Caco-2 (cell line): ENCODE measurements at regions not wholly inside any gene's neighbourhood (a gene's known extent, or its start where the extent isn't known, plus 50 kb on each side); places are given as distances from the start of the nearest gene placed in this dataset.
A peak's percentile ranks its signal among the peaks of the same experiment; 100 is the strongest.

Source experiments
- BruUV-seq: library from RNA; stranded (reverse); fragments of 400-500 nt; replicated peaks from 2 replicates; lab custom pipeline; 2021; lab: Mats Ljungman, UMichigan
- CTCF ChIA-PET: fragments of 300-600 bp; sonication (Branson Sonifier 250); formaldehyde crosslinking; loops from one replicate; lab custom pipeline; 2022; ENCODE audit warnings: antibody characterized with exemption; lab: Charles Lee
- POLR2A ChIA-PET: fragments of 300-600 bp; sonication (Branson Sonifier 250); formaldehyde crosslinking; loops from one replicate; lab custom pipeline; 2022; ENCODE audit warnings: antibody characterized with exemption; lab: Charles Lee
- DNase-seq, 2 experiments: peaks; one replicate each; pipeline versions ENCODE4 v3.0.0 to v3.0.0-alpha.2; 2020 to 2022
- H3K27me3 ChIP-seq: replicated peaks from 2 replicates; pipeline ENCODE4 v1.6.0; 2011; ENCODE audit warnings: low read length; ENCODE audit not compliant: control insufficient read depth, insufficient read depth
- H3K36me3 ChIP-seq: 2 replicates; pipeline ENCODE4 v1.5.1; 2011; ENCODE audit warnings: low read length; ENCODE audit not compliant: control insufficient read depth, insufficient read depth
- H3K4me1 ChIP-seq: fragments of 250-450 bp; sonication (Bioruptor Pico); 2 replicates; pipeline ENCODE4 v1.5.1; 2020; ENCODE audit warnings: mild to moderate bottlenecking
- H3K4me3 ChIP-seq: 2 replicates; pipeline ENCODE4 v1.5.1; 2011; ENCODE audit warnings: low read depth, mild to moderate bottlenecking, control low read depth, low read length
- H3K9me3 ChIP-seq: fragments of 250-450 bp; sonication (Bioruptor Pico); 2 replicates; pipeline ENCODE4 v1.5.1; 2020; ENCODE audit warnings: mild to moderate bottlenecking, moderate library complexity
- H3K27ac Mint-ChIP-seq: one replicate; pipeline ENCODE4 v1.8.0; 2022; ENCODE audit warnings: mixed read lengths; ENCODE audit not compliant: unreplicated experiment
- H3K27me3 Mint-ChIP-seq: one replicate; pipeline ENCODE4 v1.8.0; 2022; ENCODE audit warnings: mixed read lengths; ENCODE audit not compliant: insufficient read depth, unreplicated experiment
- H3K36me3 Mint-ChIP-seq: one replicate; pipeline ENCODE4 v1.8.0; 2022; ENCODE audit warnings: mild to moderate bottlenecking, mixed read lengths; ENCODE audit not compliant: insufficient read depth, unreplicated experiment
- H3K4me1 Mint-ChIP-seq: one replicate; pipeline ENCODE4 v1.8.0; 2022; ENCODE audit warnings: low read depth, mixed read lengths; ENCODE audit not compliant: unreplicated experiment
- H3K4me3 Mint-ChIP-seq: one replicate; pipeline ENCODE4 v1.8.0; 2022; ENCODE audit warnings: mild to moderate bottlenecking, moderate library complexity, mixed read lengths; ENCODE audit not compliant: unreplicated experiment
- H3K9me3 Mint-ChIP-seq: one replicate; pipeline ENCODE4 v1.8.0; 2022; ENCODE audit warnings: mixed read lengths; ENCODE audit not compliant: unreplicated experiment
- CTCF ChIP-seq, 2 experiments: fragments of 200-600 bp in 1 of 2; IDR thresholded peaks; 1 replicate in 1 of 2; 2 replicates in 1 of 2; pipeline versions ENCODE4 v1.5.1 to v1.8.0; 2011 to 2022; ENCODE audit warnings: antibody characterized with exemption in 1 of 2, control low read depth in 1 of 2, inconsistent platforms in 1 of 2, low read depth in 1 of 2, low read length in 1 of 2, mild to moderate bottlenecking in 1 of 2, moderate library complexity in 1 of 2; ENCODE audit not compliant: insufficient read depth in 1 of 2, severe bottlenecking in 1 of 2, unreplicated experiment in 1 of 2
- intact Hi-C: fragments of 100-400 bp; cut with micrococcal nuclease; formaldehyde crosslinking; loops from one replicate; pipeline ENCODE4 v1.10.0; 2022; ENCODE audit not compliant: unreplicated experiment

DNA sequence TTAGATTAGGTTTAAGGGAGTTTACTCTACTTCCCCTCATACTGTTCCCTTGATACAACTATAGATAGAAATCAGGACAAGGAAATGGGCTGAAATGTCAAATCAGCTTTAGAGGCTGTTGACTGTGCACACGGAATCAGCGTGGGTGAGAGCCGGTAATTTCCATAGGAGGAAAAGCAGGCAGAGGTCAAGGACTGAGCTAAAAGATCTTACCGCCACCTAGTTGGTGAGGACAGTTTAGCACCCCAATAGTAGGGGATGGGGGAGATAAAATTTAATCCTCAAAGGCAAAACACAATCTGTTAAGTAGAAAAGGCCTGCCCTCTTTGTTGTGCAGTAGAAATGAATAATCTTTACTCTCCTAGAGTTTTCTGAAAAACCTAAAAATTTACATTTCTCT is 1154.5 kb upstream of the CHAC2 start:
- no TSS peak for BruUV-seq
- H3K4me1 ChIP-seq: no peaks in the 10 kb centered on the region
- Mint-ChIP-seq H3K4me1 (no peaks in the 10 kb centered on the region), H3K4me3 (no peak overlapping the region), H3K27ac (no peak overlapping the region), H3K36me3 (no peaks in the 10 kb centered on the region), H3K9me3 (no peaks in the 10 kb centered on the region), H3K27me3 (no peaks in the 10 kb centered on the region)
- ChIA-PET CTCF (interaction anchor here (0.6 kb wide), 1 partner anchor 1058 kb away, joined by 4 read pairs; no protein-coding TSS in a partner anchor), POLR2A (no interaction called here)
- peak in 1 of 2 experiments; percentile 18 for DNase-seq
- intact Hi-C loops: loop anchor here (1.0 kb wide), 1 partner anchor 197 kb away; no protein-coding TSS in a partner anchor
- no peak overlapping the region for H3K4me3 ChIP-seq
- peak; percentile 28 to 33 for TF ChIP-seq CTCF (IDR thresholded peaks at IDR 0.05; ENCODE audit: insufficient read depth in 1 of 2, low read depth in 1 of 2, low read length in 1 of 2, severe bottlenecking in 1 of 2, unreplicated experiment in 1 of 2)
- H3K36me3 ChIP-seq: no peaks in the 10 kb centered on the region
- H3K9me3 ChIP-seq: no peaks in the 10 kb centered on the region
- H3K27me3 ChIP-seq: no peaks in the 10 kb centered on the region

- CTCF ChIA-PET: no interaction called here
- Histone ChIP-seq H3K4me1 (no peaks in the 10 kb centered on the region), H3K4me3 (no peak overlapping the region), H3K9me3 (no peaks in the 10 kb centered on the region), H3K36me3 (no peaks in the 10 kb centered on the region), H3K27me3 (no peaks in the 10 kb centered on the region)
- POLR2A ChIA-PET: no interaction called here
- Mint-ChIP-seq H3K9me3 (no peaks in the 10 kb centered on the region), H3K36me3 (no peaks in the 10 kb centered on the region), H3K4me3 (no peak overlapping the region), H3K27ac (no peak overlapping the region), H3K27me3 (no peaks in the 10 kb centered on the region), H3K4me1 (no peaks in the 10 kb centered on the region)
- DNase-seq: no peak
- TF ChIP-seq CTCF (IDR thresholded peaks at IDR 0.05; ENCODE audit: insufficient read depth in 1 of 2, low read depth in 1 of 2, low read length in 1 of 2, severe bottlenecking in 1 of 2, unreplicated experiment in 1 of 2): no peak
- no TSS peak for BruUV-seq
- intact Hi-C loops: no loop called here
Measured at GRCh38 chr2:52611759-52612158, 1155.8 kb upstream of the CHAC2 start.

GRCh38 chr2:52608030-52608429 is 1159.6 kb upstream of the CHAC2 start:
- no peak for TF ChIP-seq CTCF (IDR thresholded peaks at IDR 0.05; ENCODE audit: insufficient read depth in 1 of 2, low read depth in 1 of 2, low read length in 1 of 2, severe bottlenecking in 1 of 2, unreplicated experiment in 1 of 2)
- intact Hi-C loops: no loop called here
- no peak for DNase-seq
- no peaks in the 10 kb centered on the region for H3K4me1 ChIP-seq
- no peaks in the 10 kb centered on the region for H3K9me3 ChIP-seq
- POLR2A ChIA-PET: no interaction called here
- CTCF ChIA-PET: no interaction called here
- no peak overlapping the region for H3K27ac Mint-ChIP-seq
- H3K27me3 ChIP-seq: no peaks in the 10 kb centered on the region
- H3K36me3 ChIP-seq: no peaks in the 10 kb centered on the region
- BruUV-seq: no TSS peak
- no peaks in the 10 kb centered on the region for H3K27me3 Mint-ChIP-seq
- H3K36me3 Mint-ChIP-seq: no peaks in the 10 kb centered on the region
- peaks cover 9% of the 10 kb centered on the region for H3K9me3 Mint-ChIP-seq
- H3K4me3 ChIP-seq: no peak overlapping the region
- no peaks in the 10 kb centered on the region for H3K4me1 Mint-ChIP-seq
- H3K4me3 Mint-ChIP-seq: no peak overlapping the region
